ENCODE measurements at regions not wholly inside any gene's neighbourhood (a gene's known extent, or its start where the extent isn't known, plus 50 kb on each side); places are given as distances from the start of the nearest gene placed in this dataset.
A peak's percentile ranks its signal among the peaks of the same experiment; 100 is the strongest.

GRCh38 chr5:155136216-155136850, 122.8 kb downstream of the KIF4B start:
- Histone ChIP-seq H3K9me3 (no peaks in the 10 kb centered on the region), H3K4me3 (no peak overlapping the region), H3K27me3 (no peaks in the 10 kb centered on the region), H3K36me3 (no peaks in the 10 kb centered on the region), H3K4me1 (no peaks in the 10 kb centered on the region), H3K27ac (no peak overlapping the region)
- peak in 1 of 2 donors; percentile 23 for ATAC-seq (ENCODE audit: low FRiP score in 2 of 2)
- DNase-seq, result no peak
- 22 to 30% methylated on average over 6 of the region's 6 CpGs for WGBS, 2 donors
- no peak for TF ChIP-seq CTCF (IDR thresholded peaks at IDR 0.05)

- ATAC-seq (ENCODE audit: low FRiP score in 2 of 2), result no peak
- 61 to 74% methylated on average over 3 of the region's 3 CpGs for WGBS, 2 donors
- H3K4me3 ChIP-seq, result no peak overlapping the region
- H3K27me3 ChIP-seq, result no peaks in the 10 kb centered on the region
- no peaks in the 10 kb centered on the region for H3K4me1 ChIP-seq
- TF ChIP-seq POLR2AphosphoS5 (IDR thresholded peaks at IDR 0.05), result no peak
- TF ChIP-seq CTCF (IDR thresholded peaks at IDR 0.05), result no peak
- TF ChIP-seq EP300 (IDR thresholded peaks at IDR 0.05), result no peak
- TF ChIP-seq POLR2A (IDR thresholded peaks at IDR 0.05), result no peak
- no peaks in the 10 kb centered on the region for H3K36me3 ChIP-seq
- no peak for DNase-seq
- H3K9me3 ChIP-seq, result no peaks in the 10 kb centered on the region
- H3K27ac ChIP-seq, result no peak overlapping the region
Measured at GRCh38 chr5:155137683-155138082, 124.1 kb downstream of the KIF4B start.

GRCh38 chr5:155140646-155141045, 127.1 kb downstream of the KIF4B start:
- ATAC-seq (ENCODE audit: low FRiP score in 2 of 2) (no peak), DNase-seq (no peak)
- H3K9me3 ChIP-seq, result no peaks in the 10 kb centered on the region
- H3K36me3 ChIP-seq, result no peaks in the 10 kb centered on the region
- H3K27me3 ChIP-seq, result no peaks in the 10 kb centered on the region
- H3K4me3 ChIP-seq, result no peak overlapping the region
- 83 to 86% methylated on average over 5 of the region's 5 CpGs for WGBS, 2 donors
- no peak for TF ChIP-seq POLR2AphosphoS5 (IDR thresholded peaks at IDR 0.05)
- TF ChIP-seq EP300 (IDR thresholded peaks at IDR 0.05), result no peak
- TF ChIP-seq POLR2A (IDR thresholded peaks at IDR 0.05), result no peak
- no peak for TF ChIP-seq CTCF (IDR thresholded peaks at IDR 0.05)
- H3K4me1 ChIP-seq, result no peaks in the 10 kb centered on the region
- H3K27ac ChIP-seq, result no peak overlapping the region

GRCh38 chr5:155144956-155145355, 131.4 kb downstream of the KIF4B start:
- Histone ChIP-seq H3K4me1 (no peaks in the 10 kb centered on the region), H3K27me3 (no peaks in the 10 kb centered on the region), H3K36me3 (no peaks in the 10 kb centered on the region), H3K4me3 (no peak overlapping the region), H3K27ac (no peak overlapping the region), H3K9me3 (no peaks in the 10 kb centered on the region)
- DNase-seq (no peak), ATAC-seq (ENCODE audit: low FRiP score in 2 of 2) (no peak)
- no peak for TF ChIP-seq EP300 (IDR thresholded peaks at IDR 0.05)
- no peak for TF ChIP-seq POLR2AphosphoS5 (IDR thresholded peaks at IDR 0.05)
- TF ChIP-seq CTCF (IDR thresholded peaks at IDR 0.05), result no peak

- no peak for DNase-seq
- no peaks in the 10 kb centered on the region for H3K27me3 ChIP-seq
- H3K4me1 ChIP-seq, result no peaks in the 10 kb centered on the region
- H3K27ac ChIP-seq, result no peak overlapping the region
- 44 to 46% methylated on average over 2 of the region's 2 CpGs for WGBS, 2 donors
- no peak overlapping the region for H3K4me3 ChIP-seq
- no peaks in the 10 kb centered on the region for H3K9me3 ChIP-seq
- TF ChIP-seq EP300 (IDR thresholded peaks at IDR 0.05) (no peak), CTCF (IDR thresholded peaks at IDR 0.05) (peak in 1 of 6 experiments; percentile 15), POLR2A (IDR thresholded peaks at IDR 0.05) (no peak), POLR2AphosphoS5 (IDR thresholded peaks at IDR 0.05) (no peak)
- ATAC-seq (ENCODE audit: low FRiP score in 2 of 2), result no peak
- H3K36me3 ChIP-seq, result no peaks in the 10 kb centered on the region
Measured at GRCh38 chr5:155147222-155147621, 133.7 kb downstream of the KIF4B start.
